ENCODE measurements at regions not wholly inside any gene's neighbourhood (a gene's known extent, or its start where the extent isn't known, plus 50 kb on each side); places are given as distances from the start of the nearest gene placed in this dataset.
"Not testable (repeated sequence)": the region's sequence is repeated elsewhere in the genome, so short reads cannot be mapped to it uniquely, and the experiment has no call there.

GRCh38 chr3:95815828-95816227 is 998.6 kb upstream of the EPHA6 start:
- Histone ChIP-seq H3K36me3 (no peaks in the 10 kb centered on the region), H3K4me3 (no peak overlapping the region), H3K27me3 (ENCODE audit: low read depth) (no peaks in the 10 kb centered on the region), H3K9me3 (replicated peaks) (no peaks in the 10 kb centered on the region), H3K4me1 (no peaks in the 10 kb centered on the region), H3K27ac (replicated peaks) (no peak overlapping the region)
- TF ChIP-seq, protein P1, sequence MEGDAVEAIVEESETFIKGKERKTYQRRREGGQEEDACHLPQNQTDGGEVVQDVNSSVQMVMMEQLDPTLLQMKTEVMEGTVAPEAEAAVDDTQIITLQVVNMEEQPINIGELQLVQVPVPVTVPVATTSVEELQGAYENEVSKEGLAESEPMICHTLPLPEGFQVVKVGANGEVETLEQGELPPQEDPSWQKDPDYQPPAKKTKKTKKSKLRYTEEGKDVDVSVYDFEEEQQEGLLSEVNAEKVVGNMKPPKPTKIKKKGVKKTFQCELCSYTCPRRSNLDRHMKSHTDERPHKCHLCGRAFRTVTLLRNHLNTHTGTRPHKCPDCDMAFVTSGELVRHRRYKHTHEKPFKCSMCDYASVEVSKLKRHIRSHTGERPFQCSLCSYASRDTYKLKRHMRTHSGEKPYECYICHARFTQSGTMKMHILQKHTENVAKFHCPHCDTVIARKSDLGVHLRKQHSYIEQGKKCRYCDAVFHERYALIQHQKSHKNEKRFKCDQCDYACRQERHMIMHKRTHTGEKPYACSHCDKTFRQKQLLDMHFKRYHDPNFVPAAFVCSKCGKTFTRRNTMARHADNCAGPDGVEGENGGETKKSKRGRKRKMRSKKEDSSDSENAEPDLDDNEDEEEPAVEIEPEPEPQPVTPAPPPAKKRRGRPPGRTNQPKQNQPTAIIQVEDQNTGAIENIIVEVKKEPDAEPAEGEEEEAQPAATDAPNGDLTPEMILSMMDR (IDR thresholded peaks at IDR 0.05; ENCODE audit: borderline replicate concordance) = no peak
- no peak for DNase-seq
- intact Hi-C loops (cut with micrococcal nuclease) = no loop called here

GRCh38 chr3:95826419-95826818 is 988.0 kb upstream of the EPHA6 start:
- H3K36me3 ChIP-seq = no peaks in the 10 kb centered on the region
- H3K27me3 ChIP-seq (ENCODE audit: low read depth) = no peaks in the 10 kb centered on the region
- intact Hi-C loops (cut with micrococcal nuclease) = no loop called here
- H3K27ac ChIP-seq (replicated peaks) = no peak overlapping the region
- DNase-seq = no peak
- H3K9me3 ChIP-seq (replicated peaks) = peaks cover 10% of the 10 kb centered on the region
- no peaks in the 10 kb centered on the region for H3K4me1 ChIP-seq
- H3K4me3 ChIP-seq = no peak overlapping the region
- TF ChIP-seq, protein P1 (IDR thresholded peaks at IDR 0.05; ENCODE audit: borderline replicate concordance) = no peak

DNA sequence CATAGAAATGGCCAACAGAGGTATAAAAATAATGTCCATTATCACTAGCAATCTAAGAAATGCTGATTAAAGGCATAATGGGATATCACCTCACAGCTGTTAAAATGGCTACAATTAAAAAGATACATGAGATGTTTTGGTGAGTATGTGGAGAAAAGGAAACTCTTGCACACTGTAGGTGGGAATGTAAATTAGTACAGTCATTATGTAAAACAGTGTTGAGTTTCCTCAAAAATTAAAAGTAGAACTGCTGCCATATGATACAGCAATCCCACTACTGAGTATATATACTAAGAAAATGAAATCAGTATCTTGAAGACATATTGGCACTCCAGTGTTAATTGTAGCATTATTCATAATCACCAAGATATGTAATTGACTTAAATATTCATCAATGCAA is 982.2 kb upstream of the EPHA6 start:
- Histone ChIP-seq H3K9me3 (replicated peaks) (peaks cover 55% of the 10 kb centered on the region), H3K4me3 (no peak overlapping the region), H3K27me3 (ENCODE audit: low read depth) (no peaks in the 10 kb centered on the region), H3K27ac (replicated peaks) (no peak overlapping the region), H3K36me3 (no peaks in the 10 kb centered on the region), H3K4me1 (no peaks in the 10 kb centered on the region)
- TF ChIP-seq, protein P1 (IDR thresholded peaks at IDR 0.05; ENCODE audit: borderline replicate concordance) = no peak
- intact Hi-C loops (cut with micrococcal nuclease) = no loop called here
- no peak for DNase-seq

DNA sequence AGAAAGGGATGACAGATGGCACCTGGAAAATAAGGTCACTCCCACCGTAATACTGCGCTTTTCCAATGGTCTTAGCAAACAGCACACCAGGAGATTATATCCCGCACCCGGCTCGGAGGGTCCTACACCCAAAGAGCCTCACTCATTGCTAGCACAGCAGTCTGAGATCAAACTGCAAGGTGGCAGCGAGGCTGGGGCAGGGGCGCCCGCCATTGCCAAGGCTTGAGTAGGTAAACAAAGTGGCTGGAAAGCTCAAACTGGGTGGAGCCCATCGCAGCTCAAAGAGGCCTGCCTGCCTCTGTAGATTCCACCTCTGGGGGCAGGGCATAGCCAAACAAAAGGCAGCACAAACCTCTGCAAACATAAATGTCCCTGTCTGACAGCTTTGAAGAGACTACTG is 953.8 kb upstream of the EPHA6 start:
- H3K9me3 ChIP-seq (replicated peaks) = peaks cover 30% of the 10 kb centered on the region
- H3K27ac ChIP-seq (replicated peaks); H3K4me1 ChIP-seq; H3K36me3 ChIP-seq; H3K4me3 ChIP-seq; DNase-seq; H3K27me3 ChIP-seq (ENCODE audit: low read depth); intact Hi-C loops (cut with micrococcal nuclease): not testable (repeated sequence)

DNA sequence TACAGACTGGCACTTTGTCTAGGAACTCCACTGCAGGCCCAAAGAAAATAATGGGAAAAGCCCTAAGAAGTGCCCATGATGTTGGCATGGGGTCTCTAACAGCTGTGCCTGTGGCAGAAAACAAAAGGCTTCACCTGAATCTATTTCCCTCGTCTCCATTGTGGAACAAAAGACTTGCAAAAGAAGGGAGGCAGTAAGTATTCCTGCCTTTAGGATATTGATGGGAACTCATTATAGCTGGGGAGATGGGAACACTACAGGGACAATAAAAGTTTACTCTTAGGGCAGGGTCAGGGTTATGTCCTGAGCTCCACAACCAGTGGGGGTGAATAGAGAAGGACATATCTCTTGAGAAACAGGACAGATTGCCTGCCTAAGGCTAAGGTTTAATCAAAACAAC is 930.6 kb upstream of the EPHA6 start:
- no peak for DNase-seq
- peaks cover 6% of the 10 kb centered on the region for H3K9me3 ChIP-seq (replicated peaks)
- no peak overlapping the region for H3K4me3 ChIP-seq
- intact Hi-C loops (cut with micrococcal nuclease) = no loop called here
- TF ChIP-seq, protein P1 (IDR thresholded peaks at IDR 0.05; ENCODE audit: borderline replicate concordance) = no peak
- H3K27ac ChIP-seq (replicated peaks) = no peak overlapping the region
- no peaks in the 10 kb centered on the region for H3K4me1 ChIP-seq
- no peaks in the 10 kb centered on the region for H3K36me3 ChIP-seq
- H3K27me3 ChIP-seq (ENCODE audit: low read depth) = no peaks in the 10 kb centered on the region

DNA sequence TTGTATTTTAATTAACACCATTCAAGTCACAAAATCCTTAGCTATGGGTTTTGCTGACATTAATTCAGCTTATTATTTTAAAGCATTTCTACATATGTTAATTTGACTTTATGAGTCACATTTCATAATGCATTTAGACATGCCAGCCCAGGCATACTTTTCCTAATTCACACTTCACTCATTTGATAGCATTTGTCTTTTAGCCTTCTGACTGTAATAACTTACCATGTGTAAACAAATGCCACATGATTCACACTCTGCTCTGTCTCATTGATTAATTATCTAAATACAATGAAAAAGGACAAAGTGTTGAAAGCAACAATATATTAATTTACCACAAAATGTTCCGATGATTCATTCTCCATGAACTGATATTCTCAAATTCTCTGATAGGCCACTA is 927.8 kb upstream of the EPHA6 start:
- intact Hi-C loops (cut with micrococcal nuclease) = no loop called here
- H3K36me3 ChIP-seq = no peaks in the 10 kb centered on the region
- no peak overlapping the region for H3K4me3 ChIP-seq
- TF ChIP-seq, protein P1 (IDR thresholded peaks at IDR 0.05; ENCODE audit: borderline replicate concordance) = no peak
- peaks cover 17% of the 10 kb centered on the region for H3K9me3 ChIP-seq (replicated peaks)
- H3K4me1 ChIP-seq = no peaks in the 10 kb centered on the region
- no peak overlapping the region for H3K27ac ChIP-seq (replicated peaks)
- no peak for DNase-seq
- H3K27me3 ChIP-seq (ENCODE audit: low read depth) = no peaks in the 10 kb centered on the region

All from left ventricle myocardium inferior (tissue), 1 donor.